Immature natural killer cell (primary cell): ENCODE measurements at regions not wholly inside any gene's neighbourhood (a gene's known extent, or its start where the extent isn't known, plus 50 kb on each side); places are given as distances from the start of the nearest gene placed in this dataset.

Source experiments
- DNase-seq, 3 donors: peaks; one replicate each; pipeline ENCODE4 v3.0.0; 2022; ENCODE audit warnings: mixed read lengths in 1 of 3
- H3K27ac Mint-ChIP-seq, 6 donors: one replicate each; pipeline ENCODE4 v1.8.0; 2020; ENCODE audit warnings: mixed read lengths in 6 of 6, mild to moderate bottlenecking in 5 of 6, inconsistent platforms in 4 of 6, moderate library complexity in 3 of 6
- H3K27me3 Mint-ChIP-seq, 3 donors: one replicate each; pipeline ENCODE4 v1.8.0; 2020 to 2021; ENCODE audit warnings: low read depth in 3 of 3, mild to moderate bottlenecking in 3 of 3, mixed read lengths in 3 of 3, moderate library complexity in 3 of 3, inconsistent platforms in 1 of 3
- H3K36me3 Mint-ChIP-seq, 3 donors: one replicate each; pipeline ENCODE4 v1.8.0; 2020; ENCODE audit warnings: mixed read lengths in 3 of 3, inconsistent platforms in 2 of 3, mild to moderate bottlenecking in 2 of 3
- H3K4me1 Mint-ChIP-seq, 2 donors: one replicate each; pipeline ENCODE4 v1.8.0; 2020; ENCODE audit warnings: inconsistent platforms in 2 of 2, mild to moderate bottlenecking in 2 of 2, mixed read lengths in 2 of 2, moderate library complexity in 1 of 2
- H3K4me3 Mint-ChIP-seq, 5 donors: one replicate each; pipeline ENCODE4 v1.8.0; 2020; ENCODE audit warnings: mild to moderate bottlenecking in 5 of 5, mixed read lengths in 5 of 5, inconsistent platforms in 3 of 5, moderate library complexity in 3 of 5
- H3K9me3 Mint-ChIP-seq, 6 donors: one replicate each; pipeline ENCODE4 v1.8.0; 2020; ENCODE audit warnings: mild to moderate bottlenecking in 6 of 6, mixed read lengths in 6 of 6, inconsistent platforms in 4 of 6, moderate library complexity in 3 of 6

- Mint-ChIP-seq H3K4me1 (peaks cover 0 to 4% of the 10 kb centered on the region in 2 donors), H3K9me3 (peaks cover 4 to 12% (median 5%) of the 10 kb centered on the region in 6 donors), H3K27me3 (peaks cover 4 to 17% (median 5%) of the 10 kb centered on the region in 3 donors), H3K4me3 (no peak overlapping the region), H3K27ac (no peak overlapping the region), H3K36me3 (peaks cover 0 to 5% (median 4%) of the 10 kb centered on the region in 3 donors)
- no peak for DNase-seq
Measured at GRCh38 chr1:94616506-94616905, 74.9 kb upstream of the F3 start.

- Mint-ChIP-seq H3K4me1 (peaks cover 0 to 4% of the 10 kb centered on the region in 2 donors), H3K27ac (no peak overlapping the region), H3K9me3 (peaks cover 4 to 12% (median 5%) of the 10 kb centered on the region in 6 donors), H3K27me3 (peaks cover 4 to 19% (median 5%) of the 10 kb centered on the region in 3 donors), H3K4me3 (no peak overlapping the region), H3K36me3 (peaks cover 0 to 5% (median 4%) of the 10 kb centered on the region in 3 donors)
- DNase-seq, result no peak
Measured at GRCh38 chr1:94614996-94615395, 73.4 kb upstream of the F3 start.

- Mint-ChIP-seq H3K27me3 (peaks cover 7 to 20% (median 8%) of the 10 kb centered on the region in 3 donors), H3K9me3 (peaks cover 3 to 12% (median 5%) of the 10 kb centered on the region in 6 donors), H3K4me1 (peaks cover 0 to 4% of the 10 kb centered on the region in 2 donors), H3K4me3 (no peak overlapping the region), H3K27ac (no peak overlapping the region), H3K36me3 (peaks cover 0 to 5% (median 4%) of the 10 kb centered on the region in 3 donors)
- DNase-seq, result no peak
Measured at GRCh38 chr1:94614168-94614815, 72.7 kb upstream of the F3 start.

GRCh38 chr1:94612525-94613204 is 71.1 kb upstream of the F3 start:
- no peak overlapping the region for H3K4me3 Mint-ChIP-seq
- no peak overlapping the region for H3K27ac Mint-ChIP-seq
- no peak for DNase-seq
- H3K4me1 Mint-ChIP-seq, result peaks cover 0 to 4% of the 10 kb centered on the region in 2 donors
- peaks cover 5 to 20% (median 8%) of the 10 kb centered on the region in 3 donors for H3K27me3 Mint-ChIP-seq
- H3K36me3 Mint-ChIP-seq, result peaks cover 0 to 6% (median 0%) of the 10 kb centered on the region in 3 donors
- no peaks in the 10 kb centered on the region for H3K9me3 Mint-ChIP-seq

- DNase-seq, result no peak
- Mint-ChIP-seq H3K9me3 (no peaks in the 10 kb centered on the region), H3K4me1 (peaks cover 0 to 4% of the 10 kb centered on the region in 2 donors), H3K27me3 (peaks cover 5 to 19% (median 5%) of the 10 kb centered on the region in 3 donors), H3K4me3 (no peak overlapping the region), H3K36me3 (peaks cover 0 to 6% (median 0%) of the 10 kb centered on the region in 3 donors), H3K27ac (no peak overlapping the region)
Measured at GRCh38 chr1:94611681-94612475, 70.3 kb upstream of the F3 start.

GRCh38 chr1:94609619-94610018 is 68.1 kb upstream of the F3 start:
- Mint-ChIP-seq H3K4me1 (no peaks in the 10 kb centered on the region), H3K4me3 (no peak overlapping the region), H3K9me3 (no peaks in the 10 kb centered on the region), H3K36me3 (peaks cover 0 to 6% (median 0%) of the 10 kb centered on the region in 3 donors), H3K27me3 (peaks cover 11 to 29% (median 15%) of the 10 kb centered on the region in 3 donors), H3K27ac (no peak overlapping the region)
- DNase-seq, result no peak

- no peak for DNase-seq
- Mint-ChIP-seq H3K9me3 (no peaks in the 10 kb centered on the region), H3K4me3 (no peak overlapping the region), H3K27ac (no peak overlapping the region), H3K27me3 (peaks cover 13 to 31% (median 19%) of the 10 kb centered on the region in 3 donors), H3K4me1 (no peaks in the 10 kb centered on the region), H3K36me3 (peaks cover 0 to 6% (median 0%) of the 10 kb centered on the region in 3 donors)
Measured at GRCh38 chr1:94608852-94609530, 67.4 kb upstream of the F3 start.

- Mint-ChIP-seq H3K4me3 (no peak overlapping the region), H3K27ac (no peak overlapping the region), H3K36me3 (peaks cover 0 to 6% (median 0%) of the 10 kb centered on the region in 3 donors), H3K9me3 (no peaks in the 10 kb centered on the region), H3K4me1 (peaks cover 4 to 5% of the 10 kb centered on the region in 2 donors), H3K27me3 (peaks cover 19 to 36% (median 24%) of the 10 kb centered on the region in 3 donors)
- DNase-seq, result no peak
Measured at GRCh38 chr1:94608142-94608851, 66.7 kb upstream of the F3 start.

GRCh38 chr1:94607398-94607797 is 65.8 kb upstream of the F3 start:
- Mint-ChIP-seq H3K4me3 (no peak overlapping the region), H3K9me3 (peaks cover 0 to under 1% (median 0%) of the 10 kb centered on the region in 6 donors), H3K4me1 (peaks cover 13 to 14% of the 10 kb centered on the region in 2 donors), H3K36me3 (peaks cover 0 to 6% (median 0%) of the 10 kb centered on the region in 3 donors), H3K27ac (no peak overlapping the region), H3K27me3 (peaks cover 23 to 37% (median 29%) of the 10 kb centered on the region in 3 donors)
- no peak for DNase-seq

- H3K4me3 Mint-ChIP-seq, result no peak overlapping the region
- H3K27me3 Mint-ChIP-seq, result peaks cover 26 to 39% (median 32%) of the 10 kb centered on the region in 3 donors
- no peak for DNase-seq
- no peak overlapping the region for H3K27ac Mint-ChIP-seq
- peaks cover 0 to 6% (median 0%) of the 10 kb centered on the region in 3 donors for H3K36me3 Mint-ChIP-seq
- peaks cover 22 to 24% of the 10 kb centered on the region in 2 donors for H3K4me1 Mint-ChIP-seq
- H3K9me3 Mint-ChIP-seq, result peaks cover 0 to 4% (median 0%) of the 10 kb centered on the region in 6 donors
Measured at GRCh38 chr1:94606471-94606870, 64.9 kb upstream of the F3 start.

- Mint-ChIP-seq H3K4me1 (peaks cover 25 to 27% of the 10 kb centered on the region in 2 donors), H3K36me3 (peaks cover 0 to 6% (median 0%) of the 10 kb centered on the region in 3 donors), H3K9me3 (peaks cover 0 to 4% (median 0%) of the 10 kb centered on the region in 6 donors), H3K27me3 (peaks cover 35 to 46% (median 39%) of the 10 kb centered on the region in 3 donors), H3K27ac (no peak overlapping the region), H3K4me3 (no peak overlapping the region)
- no peak for DNase-seq
Measured at GRCh38 chr1:94603663-94604062, 62.1 kb upstream of the F3 start.

GRCh38 chr1:94602802-94603625 is 61.5 kb upstream of the F3 start:
- Mint-ChIP-seq H3K27ac (peak overlapping the region in 5 of 6 donors; percentile 4 to 86 (median 46)), H3K4me1 (peaks cover 25 to 27% of the 10 kb centered on the region in 2 donors), H3K27me3 (peaks cover 37 to 44% (median 39%) of the 10 kb centered on the region in 3 donors), H3K9me3 (peaks cover 0 to 4% (median 0%) of the 10 kb centered on the region in 6 donors), H3K36me3 (peaks cover 0 to 3% (median 0%) of the 10 kb centered on the region in 3 donors), H3K4me3 (peak overlapping the region; percentile 79 to 88 (median 85))
- no peak for DNase-seq
